Smooth muscle cell (in vitro differentiated cells): ENCODE measurements at regions not wholly inside any gene's neighbourhood (a gene's known extent, or its start where the extent isn't known, plus 50 kb on each side); places are given as distances from the start of the nearest gene placed in this dataset.

Experiments used
- DNase-seq: peaks from one replicate; lab custom pipeline; 2025; ENCODE audit not compliant: unreplicated experiment; lab: John Stamatoyannopoulos, UW
- H2AFZ ChIP-seq: fragments of 200-600 bp; sonication (generic); 2 replicates; pipeline ENCODE4 v1.6.0; 2016; ENCODE audit warnings: antibody characterized with exemption, low read depth, mild to moderate bottlenecking
- H3F3A ChIP-seq: fragments of 200-600 bp; sonication (generic); 2 replicates; pipeline ENCODE4 v1.6.0; 2017; ENCODE audit warnings: antibody characterized with exemption, low read depth
- H3K27ac ChIP-seq: fragments of 200-600 bp; sonication (generic); 2 replicates; pipeline ENCODE4 v1.5.1; 2016; ENCODE audit warnings: low read depth, mild to moderate bottlenecking
- H3K27me3 ChIP-seq: fragments of 200-600 bp; sonication (generic); 2 replicates; pipeline ENCODE4 v1.6.1; 2016; ENCODE audit warnings: low read depth, mild to moderate bottlenecking
- H3K36me3 ChIP-seq: fragments of 200-600 bp; sonication (generic); 2 replicates; pipeline ENCODE4 v1.5.1; 2016; ENCODE audit warnings: low read depth
- H3K4me1 ChIP-seq: fragments of 200-600 bp; sonication (generic); 2 replicates; pipeline ENCODE4 v1.5.1; 2016; ENCODE audit warnings: low read depth
- H3K4me2 ChIP-seq: fragments of 200-600 bp; sonication (generic); 2 replicates; pipeline ENCODE4 v1.6.0; 2016; ENCODE audit warnings: mild to moderate bottlenecking
- H3K4me3 ChIP-seq: fragments of 200-600 bp; sonication (generic); 2 replicates; pipeline ENCODE4 v1.5.1; 2016; ENCODE audit warnings: mild to moderate bottlenecking
- H3K79me2 ChIP-seq: fragments of 200-600 bp; sonication (generic); 2 replicates; pipeline ENCODE4 v1.6.0; 2016; ENCODE audit warnings: low read depth, mild to moderate bottlenecking
- H3K9ac ChIP-seq: fragments of 200-600 bp; sonication (generic); 2 replicates; pipeline ENCODE4 v1.6.0; 2016; ENCODE audit warnings: low read depth
- H3K9me3 ChIP-seq: fragments of 200-600 bp; sonication (generic); replicated peaks from 2 replicates; pipeline ENCODE4 v1.5.1; 2016; ENCODE audit warnings: low read depth
- H4K20me1 ChIP-seq: fragments of 200-600 bp; sonication (generic); 2 replicates; pipeline ENCODE4 v1.6.0; 2016; ENCODE audit warnings: low read depth
- WGBS: methylation state at CpG from one replicate; pipeline ENCODE4 v1.1.7; 2016; ENCODE audit warnings: low lambda C conversion rate; 5-methylcytosine and 5-hydroxymethylcytosine counted together
- TF ChIP-seq, protein P1 (sequence below): fragments of 200-600 bp; sonication (generic); IDR thresholded peaks from 2 replicates; pipeline ENCODE4 v1.5.1; 2017; ENCODE audit warnings: borderline replicate concordance, mild to moderate bottlenecking, antibody characterized with exemption; ENCODE audit not compliant: insufficient read depth, poor library complexity, severe bottlenecking

- Histone ChIP-seq H3F3A (no peaks in the 10 kb centered on the region), H3K4me3 (no peak overlapping the region), H3K4me2 (peak overlapping the region; percentile 55), H2AFZ (no peak overlapping the region), H4K20me1 (no peaks in the 10 kb centered on the region), H3K27ac (peak overlapping the region; percentile 66), H3K36me3 (no peaks in the 10 kb centered on the region), H3K9me3 (no peaks in the 10 kb centered on the region), H3K4me1 (peaks cover 7% of the 10 kb centered on the region), H3K27me3 (no peaks in the 10 kb centered on the region), H3K79me2 (no peaks in the 10 kb centered on the region), H3K9ac (no peak overlapping the region)
- DNase-seq = no peak
- TF ChIP-seq, protein P1, sequence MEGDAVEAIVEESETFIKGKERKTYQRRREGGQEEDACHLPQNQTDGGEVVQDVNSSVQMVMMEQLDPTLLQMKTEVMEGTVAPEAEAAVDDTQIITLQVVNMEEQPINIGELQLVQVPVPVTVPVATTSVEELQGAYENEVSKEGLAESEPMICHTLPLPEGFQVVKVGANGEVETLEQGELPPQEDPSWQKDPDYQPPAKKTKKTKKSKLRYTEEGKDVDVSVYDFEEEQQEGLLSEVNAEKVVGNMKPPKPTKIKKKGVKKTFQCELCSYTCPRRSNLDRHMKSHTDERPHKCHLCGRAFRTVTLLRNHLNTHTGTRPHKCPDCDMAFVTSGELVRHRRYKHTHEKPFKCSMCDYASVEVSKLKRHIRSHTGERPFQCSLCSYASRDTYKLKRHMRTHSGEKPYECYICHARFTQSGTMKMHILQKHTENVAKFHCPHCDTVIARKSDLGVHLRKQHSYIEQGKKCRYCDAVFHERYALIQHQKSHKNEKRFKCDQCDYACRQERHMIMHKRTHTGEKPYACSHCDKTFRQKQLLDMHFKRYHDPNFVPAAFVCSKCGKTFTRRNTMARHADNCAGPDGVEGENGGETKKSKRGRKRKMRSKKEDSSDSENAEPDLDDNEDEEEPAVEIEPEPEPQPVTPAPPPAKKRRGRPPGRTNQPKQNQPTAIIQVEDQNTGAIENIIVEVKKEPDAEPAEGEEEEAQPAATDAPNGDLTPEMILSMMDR = no peak
- WGBS = 11% methylated on average over 2 of the region's 2 CpGs
Observed at GRCh38 chr5:103804711-103805110, 242.1 kb upstream of the NUDT12 start.

DNA sequence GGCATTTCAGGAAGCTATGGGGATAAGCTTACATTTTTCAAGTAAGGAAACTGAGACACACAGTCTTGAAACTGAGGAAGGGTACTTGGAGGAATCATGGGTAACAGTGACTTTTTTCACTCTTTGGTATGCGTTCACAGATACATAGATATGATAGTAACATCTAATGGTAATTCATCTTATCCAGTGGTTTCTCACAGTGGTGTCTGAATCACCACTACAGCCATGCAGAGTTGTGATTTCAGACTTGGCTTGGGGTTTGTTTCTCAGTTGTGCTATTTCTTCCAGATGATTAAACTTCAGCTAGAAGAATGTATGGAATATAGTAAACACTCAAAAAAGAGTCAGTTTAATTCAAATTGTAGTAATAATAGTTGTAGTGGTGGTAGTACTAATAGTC is 239.1 kb upstream of the NUDT12 start:
- H4K20me1 ChIP-seq = no peaks in the 10 kb centered on the region
- H3K4me3 ChIP-seq = no peak overlapping the region
- H3K4me1 ChIP-seq = peaks cover 7% of the 10 kb centered on the region
- H3K9me3 ChIP-seq = no peaks in the 10 kb centered on the region
- TF ChIP-seq, protein P1 = no peak
- no peak overlapping the region for H2AFZ ChIP-seq
- no peaks in the 10 kb centered on the region for H3F3A ChIP-seq
- H3K4me2 ChIP-seq = peak overlapping the region; percentile 17
- H3K79me2 ChIP-seq = no peaks in the 10 kb centered on the region
- WGBS = 11% methylated on average over 1 of the region's 1 CpG
- no peaks in the 10 kb centered on the region for H3K36me3 ChIP-seq
- no peak overlapping the region for H3K9ac ChIP-seq
- H3K27me3 ChIP-seq = no peaks in the 10 kb centered on the region
- DNase-seq = no peak
- H3K27ac ChIP-seq = peak overlapping the region; percentile 24

DNA sequence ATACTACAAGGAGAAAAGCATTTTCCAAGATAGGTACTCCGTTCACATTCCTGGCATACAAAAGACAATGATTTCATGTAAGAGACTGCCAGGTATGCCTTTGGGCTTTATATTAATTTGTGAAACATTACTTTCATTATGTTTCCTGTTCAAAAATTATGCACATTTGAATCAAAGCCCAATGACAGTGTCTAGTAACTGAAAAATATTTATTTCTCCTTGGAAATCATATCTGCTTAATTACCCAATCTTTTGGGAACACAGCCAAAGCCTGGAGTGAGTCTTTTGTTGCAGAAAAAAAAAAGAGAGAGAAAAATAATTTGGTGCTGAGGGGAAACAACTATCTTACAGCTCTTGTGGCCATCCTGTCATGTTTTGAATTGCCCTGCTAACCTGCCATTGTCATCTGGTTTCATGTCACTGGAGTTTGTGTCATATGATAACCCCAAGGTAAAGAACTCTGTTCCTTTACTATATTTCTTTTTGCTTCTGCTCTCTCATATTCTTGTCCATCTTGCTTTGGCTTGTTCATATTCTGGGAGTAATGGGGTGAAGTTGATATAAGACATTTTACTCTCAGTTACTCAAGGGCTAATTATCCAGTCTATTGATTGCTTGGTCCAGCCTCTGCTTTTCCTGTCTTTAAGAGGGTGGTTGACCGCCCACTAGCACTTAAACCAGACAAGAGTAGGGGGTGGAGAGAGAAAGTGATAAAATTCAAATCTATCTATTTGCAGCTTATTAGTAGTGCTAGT is 238.3 kb upstream of the NUDT12 start:
- TF ChIP-seq, protein P1 = no peak
- Histone ChIP-seq H3K4me2 (peak overlapping the region; percentile 17), H3K4me3 (no peak overlapping the region), H3K9ac (no peak overlapping the region), H3K4me1 (peaks cover 7% of the 10 kb centered on the region), H3K27me3 (no peaks in the 10 kb centered on the region), H3F3A (no peaks in the 10 kb centered on the region), H2AFZ (no peak overlapping the region), H3K79me2 (no peaks in the 10 kb centered on the region), H4K20me1 (no peaks in the 10 kb centered on the region), H3K9me3 (no peaks in the 10 kb centered on the region), H3K27ac (peak overlapping the region; percentile 24), H3K36me3 (no peaks in the 10 kb centered on the region)
- 42% methylated on average over 2 of the region's 2 CpGs for WGBS
- DNase-seq = no peak

DNA sequence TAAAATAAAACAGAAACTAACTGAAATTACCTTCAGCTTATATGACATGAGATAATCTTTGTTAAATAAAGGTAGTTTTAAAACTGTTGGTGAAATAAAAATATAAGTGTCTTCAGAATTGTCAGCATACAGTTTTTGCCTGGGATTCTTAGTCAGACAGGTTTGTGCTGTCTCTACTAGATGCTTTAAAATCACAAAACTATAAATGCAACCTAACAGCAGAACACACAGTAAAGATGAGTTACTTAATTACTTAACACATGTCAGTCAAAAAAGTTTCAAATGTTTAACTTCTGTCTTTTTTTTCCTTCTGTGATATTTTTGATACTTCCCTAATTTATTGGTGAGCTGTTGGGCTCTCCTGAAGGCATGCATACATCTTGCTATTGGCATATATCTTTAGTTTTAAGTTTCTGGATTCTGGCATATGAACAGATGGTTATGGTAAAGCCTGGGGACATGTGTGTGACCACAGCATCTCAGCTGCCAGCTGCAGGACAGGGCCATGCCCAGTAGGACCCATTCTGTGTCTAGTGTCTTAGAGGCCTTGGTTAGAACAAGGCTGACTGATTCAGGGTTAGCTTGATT is 231.1 kb upstream of the NUDT12 start:
- Histone ChIP-seq H3K9ac (no peak overlapping the region), H4K20me1 (no peaks in the 10 kb centered on the region), H3K27me3 (no peaks in the 10 kb centered on the region), H3K36me3 (no peaks in the 10 kb centered on the region), H3K9me3 (peaks cover 10% of the 10 kb centered on the region), H3K4me2 (no peak overlapping the region), H2AFZ (no peak overlapping the region), H3F3A (no peaks in the 10 kb centered on the region), H3K4me1 (no peaks in the 10 kb centered on the region), H3K79me2 (no peaks in the 10 kb centered on the region), H3K4me3 (no peak overlapping the region), H3K27ac (no peak overlapping the region)
- no peak for DNase-seq
- TF ChIP-seq, protein P1 = no peak
